Ovary (tissue), 3 donors: ENCODE measurements at regions not wholly inside any gene's neighbourhood (a gene's known extent, or its start where the extent isn't known, plus 50 kb on each side); places are given as distances from the start of the nearest gene placed in this dataset.

Source experiments
- POLR2A ChIP-seq: fragments of 450-650 bp; IDR thresholded peaks from one replicate; pipeline ENCODE4 v1.6.1; 2017; ENCODE audit warnings: antibody characterized with exemption, mild to moderate bottlenecking, moderate library complexity
- TF ChIP-seq, protein P1 (sequence below), 3 donors: fragments of 450-650 bp in 2 of 3; fragments of 200-600 bp in 1 of 3; IDR thresholded peaks; one replicate each; pipeline versions ENCODE4 v1.5.1 to v1.8.0; 2016 to 2022; ENCODE audit warnings: antibody characterized with exemption in 3 of 3, mild to moderate bottlenecking in 1 of 3
- donor health status: DM: no; HTN: no; CAD: no.

DNA sequence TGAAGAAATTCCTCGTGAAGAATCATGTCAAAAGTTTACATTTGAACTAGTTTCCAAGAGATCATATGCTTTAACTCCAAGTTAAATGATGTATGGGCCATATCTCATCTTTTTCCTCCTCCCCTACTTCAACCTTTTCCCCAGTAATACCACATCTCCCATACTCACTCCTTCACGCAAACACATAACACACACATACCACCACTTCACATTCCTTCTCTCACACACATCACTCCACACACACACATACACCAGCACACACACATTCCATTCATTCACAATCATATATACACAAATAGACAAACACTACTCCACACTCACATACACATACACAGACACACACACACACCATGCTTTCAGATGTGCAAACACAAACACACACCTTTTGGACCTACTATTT is 769.0 kb upstream of the NR2F2 start:
- TF ChIP-seq, protein P1, sequence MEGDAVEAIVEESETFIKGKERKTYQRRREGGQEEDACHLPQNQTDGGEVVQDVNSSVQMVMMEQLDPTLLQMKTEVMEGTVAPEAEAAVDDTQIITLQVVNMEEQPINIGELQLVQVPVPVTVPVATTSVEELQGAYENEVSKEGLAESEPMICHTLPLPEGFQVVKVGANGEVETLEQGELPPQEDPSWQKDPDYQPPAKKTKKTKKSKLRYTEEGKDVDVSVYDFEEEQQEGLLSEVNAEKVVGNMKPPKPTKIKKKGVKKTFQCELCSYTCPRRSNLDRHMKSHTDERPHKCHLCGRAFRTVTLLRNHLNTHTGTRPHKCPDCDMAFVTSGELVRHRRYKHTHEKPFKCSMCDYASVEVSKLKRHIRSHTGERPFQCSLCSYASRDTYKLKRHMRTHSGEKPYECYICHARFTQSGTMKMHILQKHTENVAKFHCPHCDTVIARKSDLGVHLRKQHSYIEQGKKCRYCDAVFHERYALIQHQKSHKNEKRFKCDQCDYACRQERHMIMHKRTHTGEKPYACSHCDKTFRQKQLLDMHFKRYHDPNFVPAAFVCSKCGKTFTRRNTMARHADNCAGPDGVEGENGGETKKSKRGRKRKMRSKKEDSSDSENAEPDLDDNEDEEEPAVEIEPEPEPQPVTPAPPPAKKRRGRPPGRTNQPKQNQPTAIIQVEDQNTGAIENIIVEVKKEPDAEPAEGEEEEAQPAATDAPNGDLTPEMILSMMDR (IDR thresholded peaks at IDR 0.05) = no peak
- no peak for TF ChIP-seq POLR2A
